Right ventricle myocardium inferior (tissue), 1 donor: ENCODE measurements at regions not wholly inside any gene's neighbourhood (a gene's known extent, or its start where the extent isn't known, plus 50 kb on each side); places are given as distances from the start of the nearest gene placed in this dataset.
"Not testable (repeated sequence)": the region's sequence is repeated elsewhere in the genome, so short reads cannot be mapped to it uniquely, and the experiment has no call there.

Experiments
- ATAC-seq: fragments of 200-7000 bp; cut with Tn5 transposase; one replicate; pipeline ENCODE4 v1.9.1; 2020; ENCODE audit warnings: mild to moderate bottlenecking, moderate library complexity
- DNase-seq: peaks from one replicate; pipeline ENCODE4 v3.0.0; 2021; ENCODE audit errors: missing footprints
- intact Hi-C: fragments of 100-400 bp; cut with DNase I; formaldehyde crosslinking; loops from one replicate; pipeline ENCODE4 v1.11.0; 2022
- donor health status: DM: no; HTN: yes; CAD: no; lungs with severe emphysema.

DNA sequence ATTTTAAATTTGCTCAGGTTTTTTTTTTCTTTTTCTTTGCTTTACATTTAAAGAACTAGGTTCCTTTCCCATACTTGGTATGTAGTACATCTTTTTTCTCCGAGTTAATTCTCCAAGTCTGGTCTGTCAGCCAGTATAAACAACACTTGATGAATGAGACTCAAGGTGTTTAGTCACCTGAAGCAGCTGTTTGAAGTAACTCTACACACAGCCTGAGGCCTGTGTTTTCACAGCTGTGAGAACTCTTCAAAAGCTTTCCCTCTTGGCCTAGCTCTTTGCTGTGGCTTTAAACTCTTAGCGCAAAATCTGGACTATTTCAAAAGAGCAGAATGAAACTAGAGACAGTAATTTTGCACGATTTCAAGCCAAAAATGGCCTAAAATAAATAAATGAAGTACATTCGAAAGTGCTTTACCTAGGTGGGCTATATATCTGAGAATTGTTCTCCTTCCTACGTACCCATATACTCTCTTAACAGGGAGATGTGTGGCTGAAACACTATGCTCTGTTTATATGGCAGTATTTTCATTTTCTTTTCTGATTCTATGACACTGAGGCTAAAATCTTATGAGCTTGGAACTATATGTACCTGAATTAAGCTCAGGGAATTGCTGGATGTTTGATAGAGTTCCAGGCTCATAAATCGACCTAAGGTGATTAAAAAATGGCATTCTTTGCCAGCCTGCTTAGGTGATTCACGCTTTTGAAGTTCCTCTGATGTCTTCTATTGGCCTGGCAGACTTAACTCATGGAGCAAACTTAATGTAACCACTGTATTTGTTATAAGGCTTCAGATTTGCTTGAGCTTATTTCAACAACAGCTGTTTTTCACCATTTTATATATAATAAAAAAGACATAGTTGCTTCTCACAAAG lies 1044.1 kb upstream of the ZEB2 start:
- ATAC-seq (no peak), DNase-seq (no peak)
- intact Hi-C loops = no loop called here

DNA sequence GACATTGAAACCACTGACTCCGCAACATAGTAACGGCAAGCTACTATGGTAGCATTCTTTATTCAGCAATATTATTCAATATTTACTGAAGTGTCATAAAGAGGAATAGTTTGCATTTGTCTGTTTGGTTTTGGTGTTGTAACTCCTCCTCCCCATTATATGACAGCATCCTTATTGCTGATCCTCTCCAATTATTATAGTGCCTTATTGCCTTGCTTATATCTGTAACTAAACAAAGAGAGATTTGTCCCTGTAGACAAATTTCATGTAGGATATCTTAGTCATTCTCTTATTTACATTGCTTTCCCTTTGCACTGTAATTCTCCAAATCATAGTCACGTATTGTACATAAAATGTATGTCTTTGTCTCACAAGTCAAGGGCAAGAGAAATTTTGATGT lies 1041.2 kb upstream of the ZEB2 start:
- no peak for DNase-seq
- no peak for ATAC-seq
- intact Hi-C loops = no loop called here

DNA sequence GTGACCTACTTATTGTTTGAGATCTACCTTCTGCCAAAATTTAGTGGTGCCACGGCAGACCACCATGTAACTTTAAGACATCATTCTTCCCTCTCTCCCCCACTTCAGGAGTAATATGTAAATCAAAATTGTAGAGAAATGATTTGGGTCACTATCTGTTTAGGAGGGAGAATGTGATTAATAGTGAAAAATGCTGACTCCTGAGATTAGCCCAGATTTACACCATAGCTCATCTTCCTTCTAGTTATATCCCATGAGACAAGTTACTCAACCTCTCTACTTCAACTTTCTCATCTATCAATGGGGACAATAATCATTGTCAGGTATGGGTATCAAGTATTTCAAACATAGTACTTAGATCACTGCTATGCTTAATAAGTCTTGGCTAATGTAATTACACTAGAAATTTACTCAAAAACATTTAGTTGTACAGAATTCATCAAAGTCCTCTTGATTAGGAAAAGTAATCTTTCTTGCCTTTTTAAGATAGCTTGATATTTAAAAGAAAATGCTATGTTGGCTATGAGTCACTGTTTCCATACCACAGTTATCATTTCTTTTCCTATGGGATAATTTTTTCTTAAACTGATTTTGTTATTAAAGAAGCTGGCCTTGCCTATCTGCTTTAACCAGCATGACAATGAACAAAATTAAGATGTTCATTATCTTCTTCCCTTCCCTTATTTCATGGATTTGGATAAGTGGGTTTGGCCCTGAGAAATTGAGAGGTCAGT lies 1038.9 kb upstream of the ZEB2 start:
- DNase-seq = no peak
- ATAC-seq = no peak
- intact Hi-C loops = no loop called here

DNA sequence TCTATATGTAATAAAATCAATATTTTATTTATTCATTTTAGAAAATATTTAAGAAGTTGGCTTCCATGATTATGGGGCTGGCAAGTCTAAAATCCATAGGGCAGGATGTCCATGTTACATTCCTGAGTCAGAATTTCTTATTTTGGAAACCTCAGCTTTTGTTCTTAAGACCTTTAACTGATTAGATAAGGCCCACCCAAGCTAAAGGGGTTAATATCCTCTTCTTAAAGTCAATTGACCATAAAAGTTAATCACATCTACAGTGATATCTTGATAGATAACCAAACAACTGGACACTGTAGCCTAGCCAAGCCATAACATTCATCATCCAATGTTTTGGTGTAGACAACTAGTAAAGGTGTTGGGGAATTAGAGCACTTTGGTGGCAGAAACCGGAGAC lies 1035.4 kb upstream of the ZEB2 start:
- DNase-seq (no peak), ATAC-seq (no peak)
- intact Hi-C loops = no loop called here

DNA sequence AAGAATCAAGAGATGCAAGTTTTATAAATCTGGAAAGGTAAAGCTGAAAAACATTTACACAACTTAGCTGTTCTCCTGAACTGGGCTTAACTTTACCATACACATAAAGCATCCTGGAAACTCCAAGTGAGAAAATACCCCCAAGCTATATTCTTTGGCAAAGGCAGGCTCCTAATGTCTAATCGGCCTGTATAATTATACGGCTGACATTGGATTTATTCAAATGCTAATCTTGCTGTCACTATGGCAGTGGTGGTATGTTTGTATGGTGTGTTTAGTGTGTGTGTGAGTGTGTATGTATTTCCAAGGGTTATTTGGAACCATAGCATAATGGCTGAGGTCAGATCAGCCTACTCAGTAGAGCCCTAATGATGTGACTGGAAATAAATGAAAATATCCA lies 1031.8 kb upstream of the ZEB2 start:
- ATAC-seq = no peak
- intact Hi-C loops = no loop called here

DNA sequence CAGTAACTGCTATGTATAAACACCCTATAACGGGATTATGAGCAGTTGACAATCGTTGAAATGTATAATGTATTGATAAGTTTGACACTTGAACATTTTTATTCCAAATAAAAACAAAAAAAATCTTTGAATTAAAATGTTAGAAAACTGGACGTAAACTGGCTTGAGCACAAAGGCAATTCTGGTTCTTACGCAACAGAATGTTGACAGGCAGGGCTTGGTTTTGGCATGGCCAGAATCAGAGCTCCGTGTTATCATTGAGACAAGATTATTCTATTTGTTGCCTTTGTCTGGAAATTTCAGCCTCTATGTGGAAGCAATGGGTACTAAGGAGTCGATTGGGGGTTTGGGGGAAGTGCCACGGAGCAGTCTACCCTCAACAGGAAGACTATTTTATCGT lies 1028.6 kb upstream of the ZEB2 start:
- intact Hi-C loops = no loop called here
- DNase-seq = no peak
- no peak for ATAC-seq

More for the DNA sequence above, 1031.8 kb upstream of the ZEB2 start:
- no peak for DNase-seq

DNA sequence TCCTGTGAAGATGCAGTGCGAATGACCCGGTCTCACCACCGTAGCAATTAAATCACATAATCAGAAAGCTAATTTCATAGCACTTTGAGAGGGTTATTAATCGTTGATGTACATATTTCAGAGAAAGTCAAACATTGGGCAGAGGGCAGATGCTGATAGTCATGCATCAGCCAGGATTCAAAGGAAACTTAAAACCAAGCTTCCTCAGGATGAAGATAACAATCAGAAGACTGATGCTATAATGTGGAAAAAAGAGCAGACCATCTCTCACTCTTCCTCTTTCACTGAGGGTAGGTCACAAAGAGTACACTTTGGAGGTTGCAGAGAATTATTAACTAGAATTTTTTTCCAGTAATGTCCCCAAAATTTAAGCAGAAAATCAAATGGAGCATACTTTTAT lies 1027.7 kb upstream of the ZEB2 start:
- ATAC-seq (no peak), DNase-seq (no peak)
- intact Hi-C loops = no loop called here

DNA sequence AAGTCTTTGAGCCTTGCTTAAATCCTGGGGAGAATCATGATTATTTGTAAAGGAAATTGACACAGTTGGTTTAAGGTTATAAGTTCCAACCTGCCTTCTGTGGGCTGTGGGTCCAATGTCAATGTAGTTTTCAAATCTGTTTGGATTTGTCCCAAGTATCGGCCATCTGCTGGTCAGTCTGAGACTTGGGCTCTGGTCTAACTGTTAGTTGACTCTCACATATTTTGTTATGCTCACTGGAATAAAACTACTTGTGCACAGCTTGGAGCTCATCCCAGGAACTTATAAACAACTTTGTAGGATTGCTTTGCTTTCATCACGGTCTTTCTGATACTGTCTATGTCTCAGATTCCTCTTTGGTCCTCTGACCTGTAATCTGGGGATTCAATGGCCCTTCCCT lies 1026.2 kb upstream of the ZEB2 start:
- ATAC-seq = no peak
- DNase-seq = no peak
- intact Hi-C loops = no loop called here

DNA sequence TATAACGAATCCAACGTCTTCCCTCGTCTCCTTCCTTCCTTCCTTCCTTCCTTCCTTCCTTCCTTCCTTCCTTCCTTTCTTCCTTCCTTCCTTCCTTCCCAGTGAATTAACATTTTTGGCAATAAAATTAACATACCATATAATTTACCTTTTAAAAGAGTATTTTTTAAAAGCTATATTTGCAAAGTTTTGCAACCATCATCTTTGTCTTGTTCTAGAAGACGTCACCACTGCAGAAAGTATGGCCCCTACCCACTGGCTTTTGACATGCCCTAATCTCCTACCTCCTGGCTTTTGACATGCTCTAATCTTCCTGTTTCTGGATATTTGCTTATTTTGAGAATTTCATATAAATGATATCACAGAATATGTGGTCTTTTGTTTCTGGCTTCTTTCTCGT lies 1023.9 kb upstream of the ZEB2 start:
- DNase-seq = no peak

DNA sequence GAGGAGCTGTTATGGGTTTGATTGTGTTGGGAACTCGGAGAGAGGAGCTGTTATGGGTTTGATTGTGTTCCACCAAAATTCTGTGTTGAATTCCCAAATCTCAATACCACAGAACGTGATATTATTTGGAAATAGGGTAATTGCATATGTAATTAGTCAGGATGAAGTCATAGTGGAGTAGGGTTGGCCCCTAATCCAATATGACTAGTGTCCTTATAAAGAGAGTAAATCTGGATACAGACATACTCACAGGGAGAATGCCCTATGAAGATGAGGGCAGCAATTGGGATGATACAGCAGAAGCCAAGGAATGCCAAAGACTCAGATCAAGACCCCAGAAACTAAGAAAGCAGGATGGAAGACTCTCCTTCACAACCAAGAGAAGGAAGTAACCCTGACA lies 1023.2 kb upstream of the ZEB2 start:
- DNase-seq = no peak
- ATAC-seq = no peak
- intact Hi-C loops = no loop called here

More for the DNA sequence above, 1023.9 kb upstream of the ZEB2 start:
- intact Hi-C loops = no loop called here
- ATAC-seq = no peak

DNA sequence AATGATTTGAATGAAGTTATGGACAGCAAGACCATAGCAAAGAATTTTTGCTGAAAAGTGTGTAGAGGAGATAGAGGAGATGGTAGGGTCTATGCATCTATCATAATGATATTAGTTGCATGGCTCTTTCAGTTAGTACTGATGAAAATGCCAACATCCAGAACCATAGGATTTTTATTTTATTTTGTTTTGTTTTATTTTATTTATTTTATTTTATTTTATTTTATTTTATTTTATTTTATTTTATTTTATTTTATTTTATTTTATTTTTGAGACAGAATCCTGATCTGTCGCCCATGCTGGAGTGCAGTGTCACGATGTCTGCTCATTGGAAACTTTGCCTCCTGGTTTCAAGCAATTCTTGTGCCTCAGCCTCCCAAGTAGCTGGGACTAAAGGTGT lies 1021.1 kb upstream of the ZEB2 start:
- intact Hi-C loops = no loop called here
- ATAC-seq (no peak), DNase-seq (no peak)

DNA sequence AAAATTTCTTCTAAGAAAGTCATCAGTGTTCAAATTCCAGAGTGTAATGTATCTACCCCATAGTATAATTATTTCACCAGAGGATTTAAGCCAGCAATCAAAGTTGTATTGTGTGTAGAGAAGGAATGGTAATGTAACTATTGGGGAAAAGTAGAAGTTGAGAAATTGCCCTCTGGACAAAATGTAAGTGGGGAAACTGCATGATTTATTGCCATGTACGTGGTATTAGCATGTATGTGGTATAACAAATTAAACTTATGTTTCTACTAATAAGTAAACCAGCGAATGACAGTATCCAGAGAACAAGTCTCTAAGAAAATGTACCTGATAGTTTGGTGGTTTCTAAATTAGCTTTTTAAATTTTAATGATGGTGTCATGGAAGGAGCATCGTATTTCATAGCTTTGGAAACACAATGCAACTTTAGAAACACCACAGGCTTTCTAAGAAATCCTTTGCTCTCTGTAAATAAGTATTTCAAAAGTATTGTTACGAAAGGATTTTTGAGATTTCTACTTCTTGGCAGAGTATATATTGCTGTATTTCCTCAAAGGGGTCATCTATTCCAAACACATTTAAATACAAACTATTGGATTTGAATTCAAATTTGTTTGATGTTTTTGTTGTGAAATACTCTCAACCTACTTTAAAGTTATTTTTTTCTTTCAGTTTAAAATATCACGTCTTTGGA lies 1018.9 kb upstream of the ZEB2 start:
- intact Hi-C loops = no loop called here

DNA sequence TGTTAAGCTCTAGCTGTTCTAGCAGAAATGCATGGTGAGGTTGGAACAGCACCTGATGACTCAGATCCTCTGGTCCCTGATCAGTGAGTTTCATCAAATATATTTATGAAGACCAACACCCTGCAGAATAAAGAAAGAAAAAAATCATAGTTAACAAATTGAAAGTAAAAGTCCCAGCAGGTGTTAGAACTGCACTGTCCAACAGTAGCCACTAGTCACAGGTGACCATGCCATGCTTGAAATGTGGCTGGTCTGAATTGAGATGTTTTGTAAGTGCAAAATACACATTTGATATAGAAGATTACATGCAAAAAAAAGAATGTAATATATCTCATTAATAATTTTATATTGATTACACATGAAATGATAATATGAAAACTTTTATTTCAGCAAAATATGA lies 1010.7 kb upstream of the ZEB2 start:
- intact Hi-C loops = no loop called here
- DNase-seq = no peak
- ATAC-seq = no peak

More for the DNA sequence above, 1018.9 kb upstream of the ZEB2 start:
- DNase-seq = no peak
- no peak for ATAC-seq

DNA sequence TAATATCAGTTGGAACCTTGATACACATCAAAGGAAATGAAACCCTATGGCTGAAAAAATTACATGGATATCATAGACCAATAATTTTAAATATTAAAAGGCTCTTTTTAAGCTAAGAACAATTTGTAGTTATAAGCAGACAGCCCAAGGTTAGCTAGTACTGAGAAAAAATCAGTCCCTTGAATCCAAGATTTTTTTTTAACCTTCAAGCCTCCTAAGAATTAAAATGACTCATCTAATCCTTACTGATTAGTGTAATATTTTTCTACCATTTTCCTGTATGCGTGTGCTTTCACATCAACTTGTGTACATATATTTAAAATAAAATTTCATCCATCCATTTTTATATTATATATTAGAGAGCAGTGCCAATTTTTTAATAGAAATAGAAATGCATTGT lies 1004.9 kb upstream of the ZEB2 start:
- DNase-seq = no peak
- ATAC-seq = no peak
- intact Hi-C loops = no loop called here

DNA sequence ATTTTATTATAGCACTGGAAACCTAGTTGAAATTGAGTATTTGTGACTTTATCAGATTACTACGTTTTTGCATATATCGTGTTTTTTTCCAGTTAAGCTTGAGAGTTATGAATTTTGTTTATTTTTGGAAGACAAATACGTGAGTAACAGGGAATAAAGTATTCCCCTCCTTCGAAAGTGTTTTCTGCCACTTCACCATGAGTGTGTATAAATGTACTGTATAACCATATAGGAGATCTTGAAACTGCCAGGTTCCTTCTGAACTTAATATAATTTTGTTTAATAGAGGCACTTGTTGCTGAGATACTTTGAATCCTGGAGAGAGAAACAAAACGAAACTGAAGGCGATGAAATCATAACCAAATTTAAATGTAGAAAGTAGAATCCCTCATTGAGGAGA lies 1004.4 kb upstream of the ZEB2 start:
- ATAC-seq (no peak), DNase-seq (no peak)
- intact Hi-C loops = no loop called here

DNA sequence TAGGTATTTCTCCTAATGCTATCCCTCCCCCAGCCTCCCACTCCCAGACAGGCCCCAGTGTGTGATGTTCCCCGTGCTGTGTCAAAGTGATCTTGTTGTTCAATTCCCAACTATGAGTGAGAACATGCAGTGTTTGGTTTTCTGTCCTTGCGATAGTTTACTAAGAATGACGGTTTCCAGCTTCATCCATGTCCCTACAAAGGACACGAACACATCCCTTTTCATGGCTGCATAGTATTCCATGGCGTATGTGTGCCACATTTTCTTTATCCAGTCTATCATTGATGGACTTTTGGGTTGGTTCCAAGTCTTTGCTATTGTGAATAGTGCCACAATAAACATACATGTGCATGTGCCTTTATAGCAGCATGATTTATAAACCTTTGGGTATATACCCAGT lies 999.3 kb upstream of the ZEB2 start:
- intact Hi-C loops, ATAC-seq, DNase-seq: not testable (repeated sequence)

DNA sequence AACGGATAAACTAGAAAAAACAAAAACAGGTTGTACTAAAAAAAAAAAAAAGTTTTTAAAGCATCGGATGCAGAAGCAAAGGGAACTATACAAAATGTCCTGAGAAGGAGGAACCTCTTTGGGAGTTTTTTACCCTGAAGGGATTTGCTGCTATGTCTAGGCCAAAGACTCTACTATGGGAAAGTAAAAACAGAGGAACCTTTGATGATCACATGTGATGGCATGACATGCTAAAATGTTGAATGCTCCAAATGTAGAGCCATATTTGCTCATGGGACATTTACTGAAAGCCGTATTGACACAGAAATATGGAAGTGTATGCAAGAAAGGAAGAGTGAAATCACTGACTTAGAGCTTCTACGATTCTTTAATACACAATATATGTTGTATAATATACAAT lies 992.0 kb upstream of the ZEB2 start:
- DNase-seq (no peak), ATAC-seq (no peak)
- intact Hi-C loops = no loop called here

DNA sequence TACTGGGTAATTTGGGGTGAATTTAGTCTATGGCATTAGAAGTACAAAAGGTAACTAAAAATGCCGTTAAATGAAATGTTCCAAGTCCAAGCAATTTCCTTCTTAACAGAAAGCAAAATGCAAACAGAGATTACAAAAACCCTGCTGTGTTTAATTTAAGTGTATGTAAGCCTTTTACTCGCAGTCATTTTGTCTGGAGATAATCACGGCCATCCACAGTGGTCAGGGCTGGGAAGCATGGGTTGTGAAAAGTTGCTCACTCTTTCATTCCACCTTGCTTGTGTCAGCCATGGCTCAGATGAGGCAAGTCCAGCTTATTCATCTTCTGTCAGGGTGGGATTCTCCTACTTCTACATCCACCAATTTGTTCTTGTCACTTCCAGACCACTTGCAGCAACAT lies 983.6 kb upstream of the ZEB2 start:
- ATAC-seq (no peak), DNase-seq (no peak)
- intact Hi-C loops = no loop called here

DNA sequence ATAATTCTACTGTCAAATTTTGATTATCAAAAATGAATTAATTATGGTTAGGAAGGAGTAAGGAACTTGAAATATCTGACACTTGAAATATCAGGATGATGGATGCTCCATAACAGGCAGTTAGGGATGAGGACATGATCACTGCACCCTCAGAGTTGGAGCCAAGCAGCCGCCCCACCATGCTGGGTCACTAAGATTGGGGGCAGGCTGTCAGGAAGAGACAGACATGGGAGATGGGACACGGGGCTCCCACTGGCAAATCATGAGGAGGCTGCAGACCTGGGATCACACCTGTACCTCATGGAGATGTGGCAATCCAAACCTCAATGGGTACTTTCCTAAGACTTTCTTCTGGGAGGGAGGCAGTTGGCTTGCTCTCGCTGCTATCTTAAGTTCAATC lies 982.0 kb upstream of the ZEB2 start:
- no peak for ATAC-seq

DNA sequence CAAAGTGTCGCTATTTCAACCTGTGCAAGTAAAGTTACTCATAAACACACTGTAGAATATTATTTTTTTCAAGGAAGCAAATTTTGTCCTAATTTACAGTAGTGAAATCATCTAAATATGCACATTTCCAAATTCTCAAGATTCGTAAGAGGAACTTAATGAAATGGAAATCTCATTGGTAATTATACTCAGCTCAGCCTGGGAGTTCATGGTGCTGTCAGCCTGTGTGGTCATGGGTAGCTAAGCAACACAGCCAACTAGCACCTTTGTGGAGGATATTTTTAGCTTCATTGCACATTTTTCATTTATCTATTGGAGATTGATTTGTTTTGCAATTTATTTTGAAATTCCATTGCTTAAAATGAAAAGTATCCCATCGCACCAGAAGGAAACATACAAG lies 975.7 kb upstream of the ZEB2 start:
- intact Hi-C loops = no loop called here
- ATAC-seq = no peak
- DNase-seq = no peak

More for the DNA sequence above, 982.0 kb upstream of the ZEB2 start:
- intact Hi-C loops = no loop called here
- DNase-seq = no peak
